Kidney (tissue), 13 donors: ENCODE measurements at regions not wholly inside any gene's neighbourhood (a gene's known extent, or its start where the extent isn't known, plus 50 kb on each side); places are given as distances from the start of the nearest gene placed in this dataset.

Experiments
- DNase-seq, 5 donors: peaks; one replicate each; pipeline ENCODE4 v3.0.0-alpha.2; 2013 to 2020
- FAIRE-seq: peaks from 2 replicates; lab custom pipeline; 2012; peaks lifted over from hg19 to GRCh38; lab: Jason Lieb, UNC
- H3K27ac ChIP-seq, 2 donors: one replicate each; pipeline ENCODE4 v1.7.0; 2013; ENCODE audit warnings: low read depth in 2 of 2, low read length in 2 of 2, inconsistent platforms in 1 of 2
- H3K27me3 ChIP-seq: one replicate; pipeline ENCODE4 v1.7.1; 2013; ENCODE audit warnings: low read length, inconsistent platforms; ENCODE audit not compliant: control insufficient read depth, insufficient read depth
- H3K36me3 ChIP-seq, 3 donors: one replicate each; pipeline versions ENCODE4 v1.7.0 to v1.7.1; 2013; ENCODE audit warnings: low read length in 3 of 3, control low read depth in 1 of 3, inconsistent platforms in 1 of 3; ENCODE audit not compliant: insufficient read depth in 3 of 3, control insufficient read depth in 2 of 3
- H3K4me1 ChIP-seq, 3 donors: one replicate each; pipeline versions ENCODE4 v1.7.0 to v1.7.1; 2013; ENCODE audit warnings: low read length in 3 of 3, inconsistent platforms in 1 of 3, low read depth in 1 of 3; ENCODE audit not compliant: control insufficient read depth in 2 of 3, insufficient read depth in 2 of 3
- H3K4me3 ChIP-seq, 3 donors: one replicate each; pipeline versions ENCODE4 v1.7.0 to v1.8.1; 2013; ENCODE audit warnings: low read length in 3 of 3, control low read depth in 1 of 3, inconsistent platforms in 1 of 3
- H3K9ac ChIP-seq, 3 donors: one replicate each; pipeline versions ENCODE4 v1.7.0 to v1.7.1; 2013; ENCODE audit warnings: low read length in 3 of 3, control low read depth in 1 of 3, inconsistent platforms in 1 of 3
- H3K9me3 ChIP-seq, 3 donors: one replicate each; pipeline versions ENCODE4 v1.7.0 to v1.7.1; 2013; ENCODE audit warnings: low read length in 3 of 3, control low read depth in 1 of 3, inconsistent platforms in 1 of 3; ENCODE audit not compliant: control insufficient read depth in 2 of 3, insufficient read depth in 1 of 3
- CTCF ChIP-seq: IDR thresholded peaks from 3 replicates; pipeline ENCODE4 v1.5.1; 2012; ENCODE audit warnings: mild to moderate bottlenecking, moderate library complexity, borderline replicate concordance; ENCODE audit not compliant: insufficient read depth; ENCODE audit errors: extremely low read depth
- intact Hi-C: fragments of 100-400 bp; cut with DNase I; formaldehyde crosslinking; loops from one replicate; pipeline ENCODE4 v1.11.1; 2022
- donor health status: control.
- donor health status: control.
- donor health status: control.
- donor health status: control.
- donor health status: control.
- donor health status: DM: yes; HTN: yes; CAD: no.
- donor health status: Normal renal cell carcinoma (clear cell type).

DNA sequence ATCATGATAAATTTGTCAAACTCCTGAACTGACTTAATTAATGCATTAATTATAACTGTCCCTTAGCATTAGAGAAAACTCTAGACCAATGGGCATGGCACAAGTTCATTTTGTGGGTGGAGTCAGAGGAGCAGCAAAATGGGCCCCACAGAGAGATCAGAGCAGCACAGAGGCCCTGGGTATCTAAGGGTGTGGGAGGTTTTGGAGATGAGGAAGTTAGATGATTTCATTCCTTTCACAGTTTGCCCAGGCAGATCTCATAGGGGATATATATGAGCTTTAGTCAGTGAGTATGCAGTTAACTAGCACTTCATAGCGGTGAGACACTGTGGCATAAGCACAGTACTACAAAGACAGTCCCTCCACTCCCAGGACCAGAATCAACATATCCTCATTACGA, 117.3 kb downstream of the MAB21L3 start:
- peaks cover 0 to 4% (median 0%) of the 10 kb centered on the region in 3 donors for H3K4me1 ChIP-seq
- TF ChIP-seq CTCF: no peak
- DNase-seq (no peak), FAIRE-seq (no peak)
- no peaks in the 10 kb centered on the region for H3K36me3 ChIP-seq
- no peaks in the 10 kb centered on the region for H3K9me3 ChIP-seq
- H3K4me3 ChIP-seq: no peak overlapping the region
- no peak overlapping the region for H3K9ac ChIP-seq
- no peaks in the 10 kb centered on the region for H3K27me3 ChIP-seq
- intact Hi-C loops: no loop called here
- H3K27ac ChIP-seq: no peak overlapping the region

DNA sequence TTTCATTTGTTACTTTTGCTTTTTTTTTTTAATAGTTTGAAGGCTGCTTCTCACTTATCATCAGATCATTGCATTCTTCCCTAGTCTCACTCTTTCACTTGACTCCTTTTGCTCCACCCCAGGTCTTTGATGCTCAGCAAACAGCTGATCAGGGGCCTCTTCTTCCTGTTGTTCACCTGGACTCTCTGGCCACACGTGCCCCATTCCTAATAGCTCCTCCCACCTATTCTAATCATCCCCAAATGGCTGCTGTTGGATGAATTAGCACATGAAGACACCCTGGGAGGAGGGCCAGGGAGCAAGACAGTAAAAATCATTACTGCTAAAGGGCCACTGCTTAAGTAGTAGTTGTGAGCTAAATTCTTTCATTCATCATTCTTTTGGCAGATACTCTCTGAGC, 119.5 kb downstream of the MAB21L3 start:
- H3K4me1 ChIP-seq: peaks cover 0 to 4% (median 0%) of the 10 kb centered on the region in 3 donors
- no peak overlapping the region for H3K9ac ChIP-seq
- H3K36me3 ChIP-seq: no peaks in the 10 kb centered on the region
- DNase-seq (no peak), FAIRE-seq (no peak)
- TF ChIP-seq CTCF: no peak
- no peaks in the 10 kb centered on the region for H3K9me3 ChIP-seq
- intact Hi-C loops: no loop called here
- no peak overlapping the region for H3K27ac ChIP-seq
- H3K4me3 ChIP-seq: no peak overlapping the region
- no peaks in the 10 kb centered on the region for H3K27me3 ChIP-seq

GRCh38 chr1:116231752-116232151, 120.6 kb downstream of the MAB21L3 start:
- Histone ChIP-seq H3K27me3 (no peaks in the 10 kb centered on the region), H3K4me1 (peaks cover 0 to 4% (median 0%) of the 10 kb centered on the region in 3 donors), H3K4me3 (no peak overlapping the region), H3K27ac (no peak overlapping the region), H3K9ac (no peak overlapping the region), H3K9me3 (no peaks in the 10 kb centered on the region), H3K36me3 (no peaks in the 10 kb centered on the region)
- TF ChIP-seq CTCF: no peak
- intact Hi-C loops: no loop called here
- DNase-seq (no peak), FAIRE-seq (no peak)

DNA sequence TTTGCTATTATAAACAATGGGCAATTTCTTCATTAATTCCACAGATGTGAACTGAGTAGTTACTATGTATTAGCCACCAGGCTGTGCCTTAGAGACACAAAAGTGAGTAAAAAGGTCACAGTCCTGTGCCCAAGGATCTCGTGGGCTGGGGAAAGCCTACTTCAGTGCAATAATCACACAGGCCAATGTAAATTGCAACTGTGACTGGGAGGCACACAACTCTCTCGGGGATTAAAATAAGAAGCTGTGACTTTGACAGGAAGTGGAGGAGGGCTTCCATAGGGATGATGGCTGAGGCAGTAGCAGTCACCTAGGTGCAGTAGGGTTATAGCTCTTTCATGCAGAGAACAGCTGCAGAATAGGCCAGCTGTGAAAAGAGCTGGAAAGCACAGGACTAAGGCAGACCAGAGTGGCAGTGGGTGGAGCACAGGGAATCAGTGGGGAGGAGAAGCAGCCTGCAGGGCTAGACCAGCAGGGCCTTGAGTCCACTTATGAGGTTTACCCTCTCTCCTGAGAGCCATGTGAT, 121.9 kb downstream of the MAB21L3 start:
- DNase-seq (peak in 2 of 5 donors; percentile 44 to 69), FAIRE-seq (no peak)
- TF ChIP-seq CTCF: peak; percentile 30
- Histone ChIP-seq H3K9ac (no peak overlapping the region), H3K4me3 (no peak overlapping the region), H3K4me1 (peaks cover 0 to 4% (median 0%) of the 10 kb centered on the region in 3 donors), H3K27me3 (no peaks in the 10 kb centered on the region), H3K36me3 (no peaks in the 10 kb centered on the region), H3K9me3 (no peaks in the 10 kb centered on the region), H3K27ac (peak overlapping the region in 1 of 2 donors; percentile 12)
- intact Hi-C loops: no loop called here
